HL-60/S4 treated with retinoic acid at 250 ng/mL for 4 days and 3 days (cell line): ENCODE measurements at regions not wholly inside any gene's neighbourhood (a gene's known extent, or its start where the extent isn't known, plus 50 kb on each side); places are given as distances from the start of the nearest gene placed in this dataset.
"Not testable (repeated sequence)": the region's sequence is repeated elsewhere in the genome, so short reads cannot be mapped to it uniquely, and the experiment has no call there.

ENCODE experiments used
- in situ Hi-C: fragments of 300-500 bp; cut with MboI; formaldehyde crosslinking; loops from 2 replicates; pipeline ENCODE4 v1.7.0; 2022; ENCODE audit warnings: low sequenced_read_pairs

DNA sequence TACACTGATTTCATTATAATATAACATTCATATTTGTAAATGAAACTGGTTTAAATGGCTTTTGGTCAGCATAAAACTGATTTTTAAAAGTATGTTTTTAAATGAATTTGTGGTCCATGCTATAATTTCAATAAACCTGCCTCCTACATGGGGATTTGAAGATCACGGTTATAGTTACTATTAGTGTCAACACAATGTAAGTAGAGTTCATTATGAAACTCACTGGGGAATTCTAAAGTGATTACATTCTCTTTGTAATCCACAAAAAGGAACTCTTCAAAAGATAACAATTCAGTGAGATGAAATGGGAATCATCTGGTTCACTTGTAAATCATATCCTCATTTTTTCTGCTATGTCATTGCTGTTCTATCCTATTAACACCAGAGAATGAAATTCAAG is 204.5 kb upstream of the G2E3 start:
- in situ Hi-C loops = no loop called here

DNA sequence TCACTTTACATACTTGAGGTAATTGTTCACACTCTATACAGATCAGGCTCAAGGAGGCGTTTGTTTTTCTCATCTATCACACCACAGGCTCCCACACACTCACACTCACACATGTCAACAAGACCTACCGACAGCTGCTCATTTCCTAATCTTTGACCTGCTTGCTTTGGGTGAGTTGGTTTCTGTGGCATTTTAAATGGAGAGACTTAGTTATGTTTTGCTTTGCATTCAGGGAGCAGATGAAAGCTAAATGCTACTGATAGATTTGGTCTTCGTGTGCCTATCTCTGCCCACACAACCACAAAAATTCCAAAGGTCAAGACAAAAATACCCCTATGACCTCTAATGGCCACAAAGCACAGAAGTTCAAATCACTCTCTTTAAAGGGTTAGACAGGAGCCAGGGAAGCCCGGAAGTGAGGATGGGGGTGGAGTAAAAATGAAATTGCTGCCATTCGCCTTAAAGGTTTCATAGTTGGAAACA is 203.5 kb upstream of the G2E3 start:
- in situ Hi-C loops = no loop called here

DNA sequence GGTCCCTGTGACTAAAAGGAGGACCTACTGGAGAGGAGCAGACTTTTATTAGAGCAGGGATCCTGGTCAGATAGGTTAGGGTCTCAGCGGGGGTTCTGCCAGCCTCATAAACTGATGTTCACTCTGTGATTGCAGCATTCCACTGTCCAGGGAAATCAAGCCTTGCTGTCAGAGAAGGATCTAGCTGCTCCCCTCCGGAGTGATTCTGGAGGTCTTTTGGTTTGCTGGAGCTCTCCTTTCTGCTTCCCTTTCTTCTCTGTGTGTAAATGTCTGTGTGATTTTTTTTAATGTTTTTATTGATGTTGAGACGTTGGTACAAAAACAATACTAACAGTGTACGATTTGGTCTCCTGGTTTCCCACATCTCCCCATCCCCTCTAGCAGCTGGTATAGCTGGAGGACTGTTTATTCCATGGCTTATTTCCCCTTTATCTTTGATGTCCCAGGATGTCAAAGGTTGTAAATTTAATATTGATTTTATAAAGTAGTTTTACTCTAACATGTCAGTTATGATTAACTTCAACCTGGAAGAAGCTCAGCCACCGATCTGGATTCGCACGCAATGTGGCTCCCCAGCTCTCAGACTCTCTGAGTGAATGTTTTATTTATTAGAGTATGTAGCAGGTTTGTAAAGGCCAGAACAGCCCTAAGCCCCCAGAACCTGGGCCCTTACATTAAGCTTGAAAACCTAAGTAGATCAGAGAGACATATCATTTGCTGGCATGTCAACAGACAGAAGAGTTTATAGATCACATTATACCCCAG is 202.3 kb upstream of the G2E3 start:
- in situ Hi-C loops = no loop called here

DNA sequence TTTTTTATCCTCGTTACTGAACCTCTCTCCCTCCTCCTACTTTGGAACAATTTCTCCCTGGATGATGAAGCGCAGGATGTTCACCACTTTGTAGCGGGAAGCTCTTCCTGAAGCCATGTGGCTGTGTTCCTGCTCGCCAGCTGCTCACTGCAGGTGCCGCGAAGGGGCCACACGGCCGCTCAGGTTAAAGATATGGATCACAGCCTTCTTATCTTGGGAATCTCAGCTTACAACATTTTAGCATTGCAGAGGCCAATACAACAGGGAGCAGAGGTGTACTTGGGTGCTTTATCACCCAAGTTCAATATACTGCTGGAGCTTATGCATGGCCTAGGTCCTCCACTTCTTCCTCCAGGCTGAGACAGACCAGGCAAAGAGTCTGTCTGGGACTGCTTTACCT is 201.2 kb upstream of the G2E3 start:
- in situ Hi-C loops = no loop called here

DNA sequence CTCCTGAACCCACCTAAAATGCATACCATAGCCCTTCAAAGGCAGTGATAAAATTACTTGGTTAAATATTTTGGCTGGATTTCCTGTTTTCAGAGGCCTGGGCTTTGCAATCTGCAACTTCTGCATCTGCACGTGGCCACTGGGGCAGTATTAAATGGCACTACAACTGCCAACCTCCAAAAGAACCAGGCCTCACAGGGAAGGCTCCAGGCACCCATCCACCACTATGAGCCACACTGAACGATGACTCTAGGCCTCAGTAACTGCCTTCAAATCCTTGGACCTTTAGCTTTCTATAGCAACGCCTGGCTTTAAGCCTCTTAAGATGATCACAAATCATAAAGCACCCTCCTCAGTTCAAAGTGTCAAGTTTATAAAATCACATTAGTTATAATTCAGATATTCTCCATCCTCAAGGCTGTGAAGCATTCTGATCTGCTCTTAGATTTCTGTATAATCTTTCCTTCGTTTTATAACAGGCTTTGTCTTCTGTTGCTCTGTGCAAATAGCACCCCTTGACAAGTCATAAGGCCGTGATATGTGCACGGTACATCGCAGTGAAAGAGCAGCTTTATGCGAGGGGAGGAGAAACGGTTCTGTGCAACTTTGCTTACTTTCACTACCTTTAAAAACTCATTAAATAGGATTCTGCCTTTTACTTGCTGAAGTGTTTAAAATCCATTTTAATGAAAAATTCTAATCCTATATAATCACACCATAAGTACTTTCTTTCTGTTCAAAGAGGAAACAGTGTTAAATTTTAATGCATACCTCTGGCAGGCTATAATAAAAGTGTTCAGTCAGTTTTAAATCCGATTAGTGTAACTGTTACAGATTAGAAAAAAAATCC is 196.4 kb upstream of the G2E3 start:
- in situ Hi-C loops = no loop called here

DNA sequence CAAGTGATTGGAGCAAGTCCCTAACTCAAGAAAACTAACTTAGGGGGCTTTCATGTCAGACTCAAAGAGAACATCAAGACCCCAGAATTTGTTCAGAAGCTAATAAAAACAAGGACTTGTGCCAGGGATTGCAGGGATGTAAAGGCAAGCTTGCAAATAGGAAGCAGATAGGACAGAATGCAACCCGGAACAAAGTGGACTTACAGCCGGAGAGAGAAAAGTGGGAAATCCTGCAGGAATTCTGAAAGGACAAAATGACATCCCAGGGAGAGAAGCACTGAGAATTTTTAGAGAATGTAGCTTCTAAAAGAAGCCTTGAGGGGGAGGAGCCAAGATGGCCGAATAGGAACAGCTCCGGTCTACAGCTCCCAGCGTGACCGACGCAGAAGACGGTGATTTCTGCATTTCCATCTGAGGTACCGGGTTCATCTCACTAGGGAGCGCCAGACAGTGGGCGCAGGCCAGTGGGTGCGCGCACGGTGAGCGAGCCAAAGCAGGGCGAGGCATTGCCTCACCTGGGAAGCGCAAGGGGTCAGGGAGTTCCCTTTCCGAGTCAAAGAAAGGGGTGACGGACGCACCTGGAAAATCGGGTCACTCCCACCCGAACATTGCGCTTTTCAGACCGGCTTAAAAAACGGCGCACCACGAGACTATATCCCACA is 195.6 kb upstream of the G2E3 start:
- in situ Hi-C loops = not testable (repeated sequence)

DNA sequence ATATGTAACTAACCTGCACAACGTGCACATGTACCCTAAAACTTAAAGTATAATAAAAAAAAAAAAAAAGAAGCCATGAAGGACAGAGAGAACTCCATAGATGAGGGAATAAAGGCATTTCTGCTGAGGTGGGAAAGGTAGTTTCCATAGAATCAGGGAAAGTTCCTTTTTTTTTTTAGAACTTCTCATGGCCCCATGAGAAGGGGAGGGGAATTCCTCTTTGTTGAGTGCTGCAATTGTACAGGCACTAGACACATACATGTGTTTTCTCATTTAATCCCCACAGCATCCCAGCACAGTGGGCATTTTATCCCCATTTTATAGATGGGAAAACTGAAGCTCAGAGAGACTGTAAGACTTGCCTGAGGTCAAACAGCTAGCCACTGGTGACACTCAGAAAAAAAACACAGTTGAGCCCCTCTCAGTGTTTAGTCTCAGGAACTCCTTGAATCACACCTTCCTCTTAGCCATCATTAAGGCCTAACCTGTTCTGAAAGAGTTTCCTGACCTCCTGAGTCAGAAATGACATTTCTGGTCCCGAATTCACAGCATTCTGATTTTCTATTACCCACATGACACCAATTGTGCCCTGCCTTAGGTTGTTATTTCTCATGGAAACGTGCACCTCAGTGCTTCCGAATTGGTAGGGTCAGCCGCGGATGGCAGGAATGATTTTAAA is 189.3 kb upstream of the G2E3 start:
- in situ Hi-C loops = no loop called here

DNA sequence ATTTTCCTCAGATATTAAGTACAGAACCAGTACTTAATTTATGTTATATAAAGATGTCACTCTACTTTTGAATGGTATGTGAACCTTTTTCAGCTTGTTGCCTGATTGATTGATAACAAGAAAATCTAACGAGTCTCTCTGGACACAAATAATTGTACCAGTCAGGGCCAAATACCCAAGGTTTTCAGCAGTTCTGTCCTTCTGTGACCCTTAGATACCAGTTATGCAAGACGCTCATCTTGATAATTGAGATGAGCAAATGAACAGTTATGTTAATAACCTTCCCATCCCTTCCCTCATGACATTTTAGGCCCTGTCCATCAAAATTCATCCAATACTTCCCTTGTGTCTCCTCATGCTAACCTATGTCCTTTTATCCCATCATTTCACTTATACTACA is 185.9 kb upstream of the G2E3 start:
- in situ Hi-C loops = no loop called here

DNA sequence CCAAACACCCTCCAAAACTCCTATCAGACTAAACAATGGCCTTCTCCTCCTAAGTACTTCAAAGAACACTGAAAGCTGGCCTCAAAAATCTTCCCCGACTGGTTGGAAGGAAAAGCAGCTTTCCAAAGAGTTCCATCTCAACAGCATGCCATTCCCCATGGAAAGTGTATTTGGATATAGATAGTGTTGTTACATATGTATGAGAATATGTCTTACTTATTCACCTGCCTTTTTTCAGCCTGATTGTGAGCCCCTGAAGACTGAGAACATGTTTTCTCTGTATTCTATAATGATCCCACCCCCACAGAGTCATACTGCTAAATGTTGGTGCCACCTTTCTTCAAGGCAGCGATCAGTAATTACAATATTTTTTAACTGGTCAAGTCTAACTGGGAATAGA is 185.4 kb upstream of the G2E3 start:
- in situ Hi-C loops = no loop called here

DNA sequence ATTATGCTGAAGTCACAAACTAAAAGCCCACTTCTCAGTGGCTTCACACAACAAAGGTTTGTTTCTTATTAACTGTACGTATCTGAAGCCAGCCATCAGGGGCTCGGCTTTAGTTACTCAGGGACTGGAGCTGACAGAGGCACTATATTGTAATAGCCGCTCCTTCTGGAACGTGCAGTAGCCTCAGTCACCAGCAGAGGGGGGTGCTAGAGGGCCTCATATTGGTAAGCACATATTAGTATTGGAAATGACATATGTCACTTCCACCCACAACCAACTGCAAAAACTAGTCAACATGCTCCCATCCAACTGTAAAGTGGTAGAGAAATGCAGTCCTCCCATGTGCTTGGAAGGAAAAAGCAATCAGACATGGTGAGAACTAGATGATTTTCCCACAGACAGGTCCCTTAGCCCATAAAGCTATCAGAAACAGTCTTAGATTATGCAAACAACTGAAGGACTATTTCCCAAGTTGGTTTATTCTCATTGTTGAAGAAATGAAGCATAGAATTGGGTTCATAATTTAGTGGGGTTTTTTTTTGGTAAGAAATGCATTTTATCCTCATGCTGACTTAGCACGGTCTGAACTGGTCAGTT is 183.6 kb upstream of the G2E3 start:
- in situ Hi-C loops = no loop called here

DNA sequence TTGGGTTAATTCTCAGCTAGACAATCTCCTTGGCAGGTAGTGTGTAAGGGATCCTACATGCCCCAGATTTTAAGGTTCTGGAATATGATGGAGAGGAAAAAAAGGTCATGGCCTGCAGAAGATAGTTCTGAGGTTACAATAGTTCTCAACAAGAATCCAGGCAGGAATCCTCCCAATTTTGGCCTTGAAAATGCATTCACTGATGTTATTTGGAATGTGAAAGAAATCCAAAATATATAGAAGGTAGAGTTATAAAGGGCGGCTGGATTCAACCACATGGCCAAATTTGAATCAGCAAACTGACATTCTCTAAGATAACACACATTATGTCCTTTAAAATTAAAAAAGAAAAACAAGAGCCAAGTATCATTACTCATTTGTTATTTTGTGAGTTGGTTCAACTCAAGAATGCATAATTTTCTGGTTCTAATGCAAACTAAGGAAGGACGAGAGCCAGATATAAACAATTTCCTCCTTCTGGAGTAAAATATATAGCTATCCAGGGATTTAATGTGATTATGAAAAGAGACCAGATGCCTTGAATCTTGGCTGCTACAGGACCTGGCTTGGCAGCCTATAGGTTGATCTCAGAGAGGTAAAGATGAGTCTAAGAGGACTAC is 177.0 kb upstream of the G2E3 start:
- in situ Hi-C loops = no loop called here

DNA sequence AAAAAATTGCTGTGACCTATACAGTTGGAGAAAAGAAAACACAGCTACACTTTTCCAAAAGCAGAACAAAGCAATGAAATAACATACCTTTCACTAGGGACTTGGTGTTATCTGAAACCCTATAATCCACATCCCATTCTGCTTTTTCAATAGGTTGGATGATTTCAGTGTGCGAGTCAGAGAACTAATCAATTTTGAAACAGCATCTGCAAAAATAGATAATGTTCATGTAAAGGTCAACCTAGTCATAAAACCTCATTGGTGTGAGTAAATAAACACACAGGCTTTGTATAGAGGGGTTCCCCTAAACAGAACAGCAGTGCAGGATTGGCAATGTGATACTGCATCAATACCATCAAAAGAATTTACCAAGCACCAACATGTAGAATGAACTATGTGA is 173.0 kb upstream of the G2E3 start:
- in situ Hi-C loops = no loop called here

DNA sequence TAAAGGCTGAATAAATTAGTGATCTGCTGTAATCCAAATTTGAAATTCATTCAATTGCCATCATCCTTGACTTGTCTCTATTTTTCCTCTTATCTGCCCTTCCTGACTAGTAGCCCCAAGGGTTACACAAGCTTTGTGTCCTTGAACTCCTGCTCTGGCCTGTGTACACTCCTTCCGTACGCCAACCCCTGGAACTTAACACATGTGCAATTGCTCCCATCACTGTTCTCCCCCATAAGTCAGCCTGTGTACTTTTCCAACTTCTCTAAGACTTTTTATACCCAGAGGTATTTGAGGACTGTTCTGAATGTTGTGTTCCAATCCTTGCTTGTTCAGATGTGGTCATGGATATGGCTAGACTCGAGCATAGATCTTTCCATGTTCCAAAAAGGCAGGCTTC is 171.1 kb upstream of the G2E3 start:
- in situ Hi-C loops = no loop called here

DNA sequence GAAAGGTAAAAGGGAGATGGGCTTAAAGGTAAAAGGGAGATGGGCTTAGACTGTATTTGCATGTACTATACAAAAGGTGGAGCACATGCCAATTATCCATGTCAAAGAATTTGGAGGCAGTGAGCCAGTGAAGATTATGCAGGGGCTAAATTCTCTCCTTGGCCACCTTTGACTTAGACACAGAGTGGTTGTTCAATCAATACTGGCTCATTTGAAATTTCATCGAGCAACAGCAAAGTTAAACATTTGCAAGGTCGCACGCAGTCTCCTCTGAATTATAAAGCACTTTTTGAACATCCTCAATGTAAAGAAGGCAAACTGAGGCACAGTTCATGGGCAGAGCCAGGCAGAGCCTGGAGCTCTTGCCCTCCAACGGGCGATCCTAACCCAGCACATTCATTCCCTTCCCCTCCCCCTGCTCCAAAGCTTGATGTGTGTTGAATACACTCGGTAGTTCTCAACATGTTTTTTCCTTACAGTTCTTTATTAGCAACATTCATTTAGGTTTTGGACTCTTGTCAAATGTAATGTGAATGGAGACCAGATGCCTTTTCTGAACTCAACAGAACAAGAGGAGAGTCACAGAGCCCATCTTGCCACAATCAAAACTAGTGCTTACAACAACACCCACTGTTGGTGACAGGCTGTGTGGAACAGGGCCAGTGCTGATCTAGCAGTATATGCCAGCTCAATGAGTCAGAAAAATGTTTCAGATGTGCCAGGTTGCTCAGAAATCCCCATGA is 169.7 kb upstream of the G2E3 start:
- in situ Hi-C loops = no loop called here

DNA sequence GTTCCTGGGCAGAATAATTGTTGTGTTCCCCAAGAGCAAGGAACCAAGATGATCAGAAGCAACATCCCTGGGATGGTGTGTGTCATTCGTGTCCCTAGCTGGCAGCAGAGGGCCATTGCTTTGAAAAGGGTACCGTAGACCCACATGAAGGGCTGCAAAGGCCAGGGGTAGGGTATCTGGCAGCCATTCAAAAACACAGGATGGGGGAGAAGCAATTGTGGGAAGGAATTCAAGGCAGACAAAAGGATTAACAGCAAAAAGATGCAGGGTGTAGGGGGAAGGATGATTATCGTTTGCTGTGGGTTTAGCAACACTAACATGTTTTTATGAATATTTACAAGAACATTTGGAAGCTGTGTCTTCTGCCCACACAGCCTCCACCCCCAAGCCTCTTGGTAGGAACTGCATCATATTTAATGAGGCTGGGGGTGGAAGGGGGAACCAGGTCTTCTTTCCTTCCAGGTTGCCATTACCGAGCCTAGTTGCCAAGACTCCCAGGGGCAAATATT is 169.0 kb upstream of the G2E3 start:
- in situ Hi-C loops = no loop called here

DNA sequence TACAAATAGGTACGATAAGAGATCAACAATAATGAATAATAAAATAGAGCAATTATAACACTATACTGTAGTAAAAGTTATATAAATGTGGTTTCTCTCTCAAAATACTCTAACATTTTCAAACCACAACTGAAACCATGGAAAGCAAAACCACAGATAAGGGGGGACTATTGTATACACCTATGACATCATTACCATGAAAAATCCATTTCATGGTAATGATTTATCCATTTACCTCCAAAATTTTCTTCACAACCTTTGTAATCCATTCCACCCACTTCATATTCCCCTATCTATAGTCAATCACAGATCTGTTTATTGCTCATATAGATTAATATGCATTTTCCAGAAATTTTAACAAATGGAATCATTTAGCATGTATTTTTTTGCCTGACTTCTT is 163.9 kb upstream of the G2E3 start:
- in situ Hi-C loops = no loop called here

DNA sequence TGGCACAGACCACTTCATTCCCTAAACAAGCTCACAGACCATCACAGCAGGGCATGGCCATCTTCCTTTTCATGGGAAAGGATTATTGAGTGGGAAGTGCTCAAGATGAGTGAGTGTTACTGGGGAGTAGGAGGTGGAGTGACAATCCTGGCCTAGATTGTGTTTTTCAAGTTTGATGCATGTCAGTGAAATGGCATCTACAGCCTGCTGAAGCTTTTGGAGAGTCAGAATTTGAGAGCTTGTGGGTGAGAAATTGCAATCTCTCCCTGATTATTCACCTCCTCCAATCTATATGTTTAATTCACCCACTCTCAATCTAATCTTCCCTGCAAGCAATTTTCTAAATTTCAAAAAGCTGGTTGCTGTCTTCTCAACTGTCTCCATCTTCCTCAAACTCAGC is 156.1 kb upstream of the G2E3 start:
- in situ Hi-C loops = no loop called here

DNA sequence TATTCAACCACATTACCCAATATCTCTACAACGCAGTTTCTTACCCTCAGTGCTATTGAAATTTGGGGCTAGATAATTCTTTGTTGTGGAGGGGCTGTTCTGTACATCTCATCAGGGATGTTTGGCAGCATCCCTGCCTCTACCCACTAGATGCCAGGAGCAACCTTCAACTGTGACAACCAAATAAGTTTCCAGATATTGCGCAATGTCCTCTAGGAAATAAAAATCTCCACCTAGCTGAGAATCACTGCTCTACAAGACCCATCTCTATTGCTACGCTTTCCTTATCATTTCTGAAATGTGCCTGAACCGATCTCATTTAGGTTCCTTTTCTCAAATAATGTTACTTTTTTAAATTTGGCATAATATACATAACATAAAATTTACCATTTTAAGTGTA is 155.2 kb upstream of the G2E3 start:
- in situ Hi-C loops = no loop called here

DNA sequence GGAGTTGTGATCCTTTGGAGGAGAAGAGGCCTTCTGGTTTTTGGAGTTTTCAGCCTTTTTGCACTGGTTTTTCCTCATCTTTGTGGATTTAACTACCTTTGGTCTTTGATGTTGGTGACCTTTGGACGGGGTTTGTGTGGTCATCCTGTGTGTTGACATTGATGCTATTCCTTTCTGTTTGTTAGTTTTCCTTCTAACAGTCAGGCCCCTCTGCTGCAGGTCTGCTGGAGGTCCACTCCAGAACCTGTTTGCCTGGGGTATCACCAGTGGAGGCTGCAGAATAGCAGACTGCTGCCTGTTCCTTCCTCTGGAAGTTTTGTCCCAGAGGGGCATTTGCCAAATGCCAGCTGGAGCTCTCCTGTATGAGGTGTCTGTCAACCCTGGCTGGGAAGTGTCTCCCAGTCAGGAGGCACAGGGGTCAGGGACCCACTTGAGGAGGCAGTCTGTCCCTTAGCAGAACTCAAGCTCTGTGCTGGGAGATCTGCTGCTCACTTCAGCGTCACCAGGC is 149.4 kb upstream of the G2E3 start:
- in situ Hi-C loops = not testable (repeated sequence)
